NT2/D1 (cell line): ENCODE measurements at regions not wholly inside any gene's neighbourhood (a gene's known extent, or its start where the extent isn't known, plus 50 kb on each side); places are given as distances from the start of the nearest gene placed in this dataset.

Experiments
- SUZ12 ChIP-seq: IDR thresholded peaks from 2 replicates; pipeline ENCODE4 v1.6.1; 2011; ENCODE audit not compliant: insufficient read length, insufficient read depth; ENCODE audit errors: extremely low read depth
- YY1 ChIP-seq: IDR thresholded peaks from 2 replicates; pipeline ENCODE4 v1.6.1; 2011; ENCODE audit not compliant: insufficient read length, insufficient read depth
- ZNF274 ChIP-seq: IDR thresholded peaks from 2 replicates; pipeline ENCODE4 v1.6.1; 2011; ENCODE audit warnings: mild to moderate bottlenecking, low read depth, low read length

DNA sequence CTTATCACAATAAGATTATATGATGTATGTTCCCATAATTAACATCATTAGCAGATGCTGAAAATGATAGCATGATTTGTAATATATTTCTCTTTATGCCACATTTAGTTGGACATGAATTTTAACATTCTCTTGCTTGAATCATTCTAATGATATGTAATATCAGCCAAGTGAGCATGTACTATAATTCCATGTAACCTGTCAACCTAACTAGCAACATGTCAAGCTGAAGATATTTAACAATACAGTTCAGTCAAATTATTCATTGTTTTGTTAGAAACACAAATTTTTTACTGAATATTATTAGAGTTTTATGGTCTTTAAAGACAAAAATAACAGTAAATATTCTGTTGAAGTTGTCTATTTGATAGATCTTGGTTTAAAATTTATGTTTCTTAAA, 920.4 kb upstream of the PCDH10 start:
- TF ChIP-seq YY1 (no peak), SUZ12 (no peak), ZNF274 (no peak)
